AG09309 (cell line): ENCODE measurements at regions not wholly inside any gene's neighbourhood (a gene's known extent, or its start where the extent isn't known, plus 50 kb on each side); places are given as distances from the start of the nearest gene placed in this dataset.

Experiments used
- DNase-seq: peaks from one replicate; pipeline ENCODE4 v3.0.0-alpha.2; 2010; ENCODE audit warnings: low read depth
- H3K4me3 ChIP-seq: 2 replicates; pipeline ENCODE4 v1.5.1; 2011; ENCODE audit warnings: mild to moderate bottlenecking, low read depth, low read length, moderate library complexity; ENCODE audit not compliant: control insufficient read depth
- TF ChIP-seq, protein P1 (sequence below): IDR thresholded peaks from 2 replicates; pipeline ENCODE4 v1.5.1; 2011; ENCODE audit warnings: mild to moderate bottlenecking, low read depth, low read length, inconsistent platforms; ENCODE audit not compliant: insufficient read depth, control insufficient read depth; ENCODE audit errors: missing control alignments

DNA sequence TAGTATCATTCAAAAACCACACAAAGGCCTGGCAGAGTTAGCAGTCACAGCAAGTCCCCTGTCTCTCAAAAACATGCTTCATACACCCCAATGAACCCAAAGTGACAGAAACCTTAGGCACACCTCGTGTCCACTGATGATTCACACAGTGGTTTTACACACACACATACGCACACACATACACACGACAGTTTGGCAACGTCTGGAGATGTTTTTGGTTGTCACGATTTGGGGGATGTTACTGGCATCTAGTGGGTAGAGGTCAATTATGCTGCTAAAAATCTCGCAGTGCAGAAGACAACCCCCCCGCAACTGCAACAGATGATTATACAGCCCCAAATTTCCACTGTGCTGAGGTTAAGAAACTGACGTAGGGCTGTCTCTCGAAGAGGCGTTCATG lies 72.9 kb upstream of the PARD3B start:
- no peak overlapping the region for H3K4me3 ChIP-seq
- DNase-seq, result peak; percentile 38
- TF ChIP-seq, protein P1, sequence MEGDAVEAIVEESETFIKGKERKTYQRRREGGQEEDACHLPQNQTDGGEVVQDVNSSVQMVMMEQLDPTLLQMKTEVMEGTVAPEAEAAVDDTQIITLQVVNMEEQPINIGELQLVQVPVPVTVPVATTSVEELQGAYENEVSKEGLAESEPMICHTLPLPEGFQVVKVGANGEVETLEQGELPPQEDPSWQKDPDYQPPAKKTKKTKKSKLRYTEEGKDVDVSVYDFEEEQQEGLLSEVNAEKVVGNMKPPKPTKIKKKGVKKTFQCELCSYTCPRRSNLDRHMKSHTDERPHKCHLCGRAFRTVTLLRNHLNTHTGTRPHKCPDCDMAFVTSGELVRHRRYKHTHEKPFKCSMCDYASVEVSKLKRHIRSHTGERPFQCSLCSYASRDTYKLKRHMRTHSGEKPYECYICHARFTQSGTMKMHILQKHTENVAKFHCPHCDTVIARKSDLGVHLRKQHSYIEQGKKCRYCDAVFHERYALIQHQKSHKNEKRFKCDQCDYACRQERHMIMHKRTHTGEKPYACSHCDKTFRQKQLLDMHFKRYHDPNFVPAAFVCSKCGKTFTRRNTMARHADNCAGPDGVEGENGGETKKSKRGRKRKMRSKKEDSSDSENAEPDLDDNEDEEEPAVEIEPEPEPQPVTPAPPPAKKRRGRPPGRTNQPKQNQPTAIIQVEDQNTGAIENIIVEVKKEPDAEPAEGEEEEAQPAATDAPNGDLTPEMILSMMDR, result no peak

DNA sequence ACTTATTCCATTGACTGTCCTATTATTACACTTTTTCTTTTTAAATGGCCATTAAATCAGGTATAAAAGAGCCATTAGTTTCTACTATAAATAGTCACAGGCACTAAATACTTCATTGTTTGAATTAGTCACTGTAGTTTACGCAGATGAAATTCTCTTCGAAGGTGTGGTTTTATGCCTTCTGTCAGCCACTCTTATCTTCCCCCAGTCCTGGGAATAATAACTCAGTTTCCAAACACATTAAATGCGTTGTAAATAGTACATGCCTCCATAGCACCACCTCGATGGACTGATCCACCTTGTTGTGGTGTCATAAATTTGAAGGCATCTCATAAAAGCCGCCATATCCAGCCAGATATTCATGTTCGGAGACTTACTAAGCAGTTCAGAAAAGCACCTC lies 72.1 kb upstream of the PARD3B start:
- TF ChIP-seq, protein P1, result no peak
- no peak for DNase-seq

DNA sequence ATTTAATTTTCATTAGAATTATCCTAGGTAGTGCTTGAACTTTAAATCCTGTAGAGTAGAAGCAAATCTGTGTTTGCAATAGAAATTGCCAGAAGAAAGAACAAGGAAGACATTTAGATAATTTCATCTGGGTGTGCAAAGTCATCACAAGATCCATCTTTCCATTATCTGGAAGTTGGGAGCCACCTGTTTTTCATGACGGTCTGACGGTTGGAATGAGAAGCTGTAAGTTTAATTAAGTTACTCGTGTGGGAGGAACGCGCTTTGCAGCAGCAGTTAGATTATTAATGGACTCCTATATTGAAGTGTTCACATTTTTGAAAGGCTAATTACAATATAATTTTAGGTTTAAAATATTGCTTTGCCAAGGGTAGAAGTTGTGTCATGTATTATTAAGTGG lies 69.9 kb upstream of the PARD3B start:
- no peak for DNase-seq

More for the DNA sequence above, 72.1 kb upstream of the PARD3B start:
- H3K4me3 ChIP-seq, result no peak overlapping the region

DNA sequence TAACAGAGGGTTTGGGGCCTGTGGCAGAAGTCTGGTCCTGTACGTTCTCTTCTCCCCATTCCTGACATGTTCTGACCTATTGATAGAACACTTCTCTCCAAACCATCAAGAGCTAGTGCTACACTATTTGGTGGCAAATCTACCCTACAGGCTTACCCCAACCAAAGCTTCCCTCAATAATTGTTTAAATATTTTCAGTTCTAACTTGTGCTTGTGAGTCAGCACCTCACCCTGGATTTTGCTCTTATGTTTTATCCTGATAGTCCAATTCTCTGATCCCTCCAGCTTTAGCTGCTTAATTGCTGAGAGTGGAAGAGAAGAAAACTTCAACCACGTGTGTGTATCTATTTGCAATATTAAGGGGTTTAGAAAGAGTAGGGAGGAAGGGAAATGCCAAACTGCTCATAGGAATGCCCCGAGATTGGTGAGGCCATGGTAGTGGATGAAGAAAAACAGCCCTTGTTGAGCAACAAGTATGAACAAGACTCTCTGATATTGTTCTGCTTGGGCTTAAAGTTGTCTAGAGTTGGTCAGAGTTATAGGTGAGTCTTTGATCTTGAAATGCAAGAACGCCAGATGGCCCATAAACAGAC lies 67.8 kb upstream of the PARD3B start:
- no peak overlapping the region for H3K4me3 ChIP-seq
- DNase-seq, result no peak
- TF ChIP-seq, protein P1, result no peak

More for the DNA sequence above, 69.9 kb upstream of the PARD3B start:
- TF ChIP-seq, protein P1, result no peak
- no peak overlapping the region for H3K4me3 ChIP-seq

DNA sequence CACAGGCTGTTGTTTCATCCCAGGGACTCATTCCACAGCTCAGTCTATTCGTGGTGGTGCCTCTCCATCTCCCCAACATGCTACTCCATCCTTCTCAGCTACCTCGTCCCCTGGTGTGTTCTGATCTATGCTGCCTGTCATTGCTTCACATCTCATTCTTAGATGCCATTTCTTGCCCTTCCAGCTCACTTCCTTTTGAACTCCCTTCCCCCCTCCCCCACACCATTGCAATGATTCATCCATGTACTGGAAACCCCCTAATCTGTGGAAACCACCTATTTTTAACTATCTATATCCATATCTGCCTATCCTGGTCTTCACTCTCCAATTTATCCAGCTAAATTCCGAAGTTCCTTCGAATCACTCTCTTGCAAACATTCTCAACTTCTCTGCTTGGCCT lies 65.7 kb upstream of the PARD3B start:
- no peak for DNase-seq
- H3K4me3 ChIP-seq, result no peak overlapping the region
- TF ChIP-seq, protein P1, result no peak

DNA sequence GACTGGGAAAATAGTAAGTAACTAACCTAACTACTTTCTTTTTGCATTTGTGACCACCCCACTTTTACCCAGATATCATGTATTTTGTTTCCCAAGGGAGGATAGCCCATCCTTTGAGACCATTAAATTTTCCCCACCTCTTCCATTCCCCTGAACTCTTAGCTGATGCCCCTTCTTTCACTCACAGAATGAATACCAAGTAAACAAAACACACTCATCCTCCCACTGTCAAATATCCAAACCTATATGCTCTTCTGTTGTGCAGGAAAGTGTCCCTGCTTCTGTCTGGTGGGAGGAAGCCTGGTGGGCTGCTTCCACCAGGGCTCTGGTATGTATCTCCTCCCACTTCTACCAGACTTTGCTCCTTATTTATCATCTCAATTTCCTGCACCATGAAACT lies 64.6 kb upstream of the PARD3B start:
- no peak for DNase-seq
- no peak overlapping the region for H3K4me3 ChIP-seq
- TF ChIP-seq, protein P1, result no peak
